PC-3 (cell line): ENCODE measurements at regions not wholly inside any gene's neighbourhood (a gene's known extent, or its start where the extent isn't known, plus 50 kb on each side); places are given as distances from the start of the nearest gene placed in this dataset.

ENCODE experiments used
- ATAC-seq: fragments of 200-7000 bp; cut with Tn5 transposase; 2 replicates; pipeline ENCODE4 v1.9.1; 2020; ENCODE audit warnings: mild to moderate bottlenecking, moderate library complexity
- BruUV-seq: library from RNA; stranded (reverse); fragments of 400-500 nt; replicated peaks from 2 replicates; lab custom pipeline; 2021; lab: Mats Ljungman, UMichigan
- CTCF ChIA-PET: fragments of 300-600 bp; sonication (Branson Sonifier 250); formaldehyde crosslinking; loops from one replicate; lab custom pipeline; 2022; ENCODE audit warnings: antibody characterized with exemption; lab: Charles Lee
- POLR2A ChIA-PET: fragments of 300-600 bp; sonication (Branson Sonifier 250); formaldehyde crosslinking; loops from one replicate; lab custom pipeline; 2022; ENCODE audit warnings: antibody characterized with exemption; ENCODE audit not compliant: unreplicated experiment; lab: Charles Lee
- DNase-seq: peaks from one replicate; pipeline ENCODE4 v3.0.0-alpha.2; 2015
- H2AFZ ChIP-seq: fragments of 300-600 bp; sonication (generic); 2 replicates; pipeline ENCODE4 v1.6.0; 2016; ENCODE audit warnings: antibody characterized with exemption, low read length
- H3F3A ChIP-seq: fragments of 300-600 bp; sonication (generic); one replicate; pipeline ENCODE4 v1.6.0; 2017; ENCODE audit warnings: antibody characterized with exemption, low read length, control low read depth, mild to moderate bottlenecking; ENCODE audit not compliant: unreplicated experiment
- H3K27ac ChIP-seq: fragments of 300-600 bp; sonication (generic); 2 replicates; pipeline ENCODE4 v1.5.1; 2016; ENCODE audit warnings: mild to moderate bottlenecking, low read length
- H3K27me3 ChIP-seq: fragments of 300-600 bp; sonication (generic); 2 replicates; pipeline ENCODE4 v1.6.1; 2016; ENCODE audit warnings: low read length, mixed read lengths
- H3K36me3 ChIP-seq: fragments of 300-600 bp; sonication (generic); 2 replicates; pipeline ENCODE4 v1.6.1; 2016; ENCODE audit warnings: low read depth, mixed run types, low read length, mixed read lengths
- H3K4me1 ChIP-seq: fragments of 300-600 bp; sonication (generic); 2 replicates; pipeline ENCODE4 v1.5.1; 2016; ENCODE audit warnings: low read length; ENCODE audit not compliant: insufficient read depth
- H3K4me2 ChIP-seq: fragments of 300-600 bp; sonication (generic); 2 replicates; pipeline ENCODE4 v1.6.0; 2016; ENCODE audit warnings: low read length
- H3K4me3 ChIP-seq: fragments of 300-600 bp; sonication (generic); 2 replicates; pipeline ENCODE4 v1.5.1; 2016; ENCODE audit warnings: mild to moderate bottlenecking, low read length, mixed read lengths
- H3K79me2 ChIP-seq: fragments of 300-600 bp; sonication (generic); 2 replicates; pipeline ENCODE4 v1.6.1; 2017; ENCODE audit warnings: low read length, mixed read lengths
- H3K9ac ChIP-seq: fragments of 300-600 bp; sonication (generic); 2 replicates; pipeline ENCODE4 v1.6.0; 2016; ENCODE audit warnings: mild to moderate bottlenecking, low read length
- H3K9me2 ChIP-seq: fragments of 300-600 bp; sonication (generic); replicated peaks from 2 replicates; pipeline ENCODE4 v1.6.1; 2016; ENCODE audit warnings: mixed run types, low read length, mixed read lengths
- H3K9me3 ChIP-seq: fragments of 300-600 bp; sonication (generic); 2 replicates; pipeline ENCODE4 v1.6.1; 2016; ENCODE audit warnings: low read length, mixed read lengths
- H4K20me1 ChIP-seq: fragments of 300-600 bp; sonication (generic); 2 replicates; pipeline ENCODE4 v1.6.1; 2016; ENCODE audit warnings: low read length, mixed read lengths
- CTCF ChIP-seq: fragments of 300-600 bp; sonication (generic); conservative IDR thresholded peaks from 2 replicates; pipeline ENCODE4 v1.5.1; 2017; ENCODE audit warnings: antibody characterized with exemption, low read depth, mild to moderate bottlenecking, low read length
- EZH2 ChIP-seq: fragments of 300-600 bp; sonication (generic); IDR thresholded peaks from one replicate; pipeline ENCODE4 v1.6.1; 2017; ENCODE audit warnings: antibody characterized with exemption, mild to moderate bottlenecking, low read length; ENCODE audit not compliant: unreplicated experiment
- EZH2phosphoT487 ChIP-seq: fragments of 300-600 bp; sonication (generic); IDR thresholded peaks from 2 replicates; pipeline ENCODE4 v1.6.1; 2018; ENCODE audit warnings: mild to moderate bottlenecking, antibody characterized with exemption, low read length, borderline replicate concordance
- intact Hi-C: fragments of 100-400 bp; cut with micrococcal nuclease; formaldehyde crosslinking; loops from 2 replicates; pipeline ENCODE4 v1.9.0; 2023

- intact Hi-C loops: no loop called here
- Histone ChIP-seq H3K9me3 (no peaks in the 10 kb centered on the region), H3K79me2 (no peaks in the 10 kb centered on the region), H3K36me3 (no peaks in the 10 kb centered on the region), H3K9ac (no peak overlapping the region), H4K20me1 (no peaks in the 10 kb centered on the region), H3K4me2 (no peak overlapping the region), H3K27ac (no peak overlapping the region), H2AFZ (no peak overlapping the region), H3K27me3 (no peaks in the 10 kb centered on the region), H3K4me1 (no peaks in the 10 kb centered on the region), H3K9me2 (no peaks in the 10 kb centered on the region), H3K4me3 (no peak overlapping the region), H3F3A (no peaks in the 10 kb centered on the region)
- no TSS peak for BruUV-seq
- ChIA-PET POLR2A (no interaction called here), CTCF (interaction anchor here (0.6 kb wide), 1 partner anchor 60 kb away, joined by 3 read pairs; no protein-coding TSS in a partner anchor)
- no peak for TF ChIP-seq CTCF
- TF ChIP-seq EZH2phosphoT487: no peak
- no peak for TF ChIP-seq EZH2
- ATAC-seq (no peak), DNase-seq (no peak)
Observed at GRCh38 chr2:12658310-12658945, 58.3 kb upstream of the TRIB2 start.

GRCh38 chr2:12661489-12661888 lies 55.2 kb upstream of the TRIB2 start:
- DNase-seq (no peak), ATAC-seq (no peak)
- H3K4me3 ChIP-seq: no peak overlapping the region
- ChIA-PET POLR2A (no interaction called here), CTCF (no interaction called here)
- H3F3A ChIP-seq: no peaks in the 10 kb centered on the region
- H3K4me2 ChIP-seq: no peak overlapping the region
- no peaks in the 10 kb centered on the region for H4K20me1 ChIP-seq
- H3K9me2 ChIP-seq: no peaks in the 10 kb centered on the region
- no peak overlapping the region for H3K9ac ChIP-seq
- no peaks in the 10 kb centered on the region for H3K79me2 ChIP-seq
- no peaks in the 10 kb centered on the region for H3K36me3 ChIP-seq
- no peaks in the 10 kb centered on the region for H3K4me1 ChIP-seq
- H3K9me3 ChIP-seq: peaks cover 3% of the 10 kb centered on the region; the same call in 1 of the 2 replicates
- H3K27ac ChIP-seq: no peak overlapping the region
- intact Hi-C loops: no loop called here
- no TSS peak for BruUV-seq
- no peak for TF ChIP-seq EZH2
- no peak for TF ChIP-seq CTCF
- TF ChIP-seq EZH2phosphoT487: no peak
- no peaks in the 10 kb centered on the region for H3K27me3 ChIP-seq
- H2AFZ ChIP-seq: no peak overlapping the region

- Histone ChIP-seq H3K9me2 (no peaks in the 10 kb centered on the region), H3K4me3 (no peak overlapping the region), H3K36me3 (no peaks in the 10 kb centered on the region), H3K79me2 (no peaks in the 10 kb centered on the region), H3K27me3 (no peaks in the 10 kb centered on the region), H3F3A (no peaks in the 10 kb centered on the region), H3K4me1 (no peaks in the 10 kb centered on the region), H4K20me1 (no peaks in the 10 kb centered on the region), H3K9ac (no peak overlapping the region), H2AFZ (no peak overlapping the region), H3K9me3 (peaks cover 5% of the 10 kb centered on the region; the same call in 1 of the 2 replicates), H3K27ac (no peak overlapping the region), H3K4me2 (no peak overlapping the region)
- BruUV-seq: no TSS peak
- TF ChIP-seq EZH2: no peak
- TF ChIP-seq CTCF: no peak
- no peak for TF ChIP-seq EZH2phosphoT487
- CTCF ChIA-PET: no interaction called here
- no peak for DNase-seq
- intact Hi-C loops: no loop called here
- ATAC-seq: no peak
- POLR2A ChIA-PET: no interaction called here
Observed at GRCh38 chr2:12663306-12664037, 53.3 kb upstream of the TRIB2 start.
